IPS-20b (cell line): ENCODE measurements at regions not wholly inside any gene's neighbourhood (a gene's known extent, or its start where the extent isn't known, plus 50 kb on each side); places are given as distances from the start of the nearest gene placed in this dataset.

Source experiments
- H3K27ac ChIP-seq: one replicate; pipeline ENCODE4 v1.5.1; 2013; ENCODE audit warnings: low read length
- H3K27me3 ChIP-seq: 2 replicates; pipeline ENCODE4 v1.6.1; 2013; ENCODE audit warnings: mild to moderate bottlenecking, low read length, inconsistent platforms; ENCODE audit not compliant: insufficient read depth
- H3K36me3 ChIP-seq: 2 replicates; pipeline ENCODE4 v1.6.1; 2013; ENCODE audit warnings: low read depth, mild to moderate bottlenecking, inconsistent platforms, low read length, moderate library complexity; ENCODE audit not compliant: insufficient read depth
- H3K4me1 ChIP-seq: 2 replicates; pipeline ENCODE4 v1.6.1; 2013; ENCODE audit warnings: mild to moderate bottlenecking, control low read depth, inconsistent platforms, low read length, moderate library complexity; ENCODE audit not compliant: insufficient read depth
- H3K4me3 ChIP-seq: 2 replicates; pipeline ENCODE4 v1.5.1; 2013; ENCODE audit warnings: mild to moderate bottlenecking, low read length, inconsistent platforms
- H3K9ac ChIP-seq: 2 replicates; pipeline ENCODE4 v1.6.1; 2013; ENCODE audit warnings: low read depth, mild to moderate bottlenecking, inconsistent platforms, low read length, moderate library complexity
- H3K9me3 ChIP-seq: 2 replicates; pipeline ENCODE4 v1.6.1; 2013; ENCODE audit warnings: mild to moderate bottlenecking, low read depth, low read length, inconsistent platforms; ENCODE audit not compliant: insufficient read depth

- H3K27me3 ChIP-seq = no peaks in the 10 kb centered on the region
- no peak overlapping the region for H3K27ac ChIP-seq
- peaks cover 20% of the 10 kb centered on the region for H3K4me1 ChIP-seq
- H3K9me3 ChIP-seq = no peaks in the 10 kb centered on the region; the same call in 1 of the 2 replicates
- no peak overlapping the region for H3K4me3 ChIP-seq
- no peak overlapping the region for H3K9ac ChIP-seq
- no peaks in the 10 kb centered on the region for H3K36me3 ChIP-seq
Observed at GRCh38 chr13:79874396-79875360, 393.7 kb downstream of the NDFIP2 start.

- peaks cover 23% of the 10 kb centered on the region for H3K4me1 ChIP-seq
Observed at GRCh38 chr13:79871594-79871993, 390.6 kb downstream of the NDFIP2 start.

GRCh38 chr13:79870766-79871165 lies 389.8 kb downstream of the NDFIP2 start:
- Histone ChIP-seq H3K4me3 (no peak overlapping the region), H3K27ac (no peak overlapping the region), H3K4me1 (peaks cover 23% of the 10 kb centered on the region)

More at GRCh38 chr13:79871594-79871993, 390.6 kb downstream of the NDFIP2 start:
- Histone ChIP-seq H3K36me3 (no peaks in the 10 kb centered on the region), H3K27me3 (no peaks in the 10 kb centered on the region), H3K27ac (no peak overlapping the region), H3K4me3 (no peak overlapping the region), H3K9me3 (no peaks in the 10 kb centered on the region; the same call in 1 of the 2 replicates), H3K9ac (no peak overlapping the region)

GRCh38 chr13:79870123-79870522 lies 389.2 kb downstream of the NDFIP2 start:
- Histone ChIP-seq H3K36me3 (no peaks in the 10 kb centered on the region), H3K9me3 (no peaks in the 10 kb centered on the region), H3K4me1 (peaks cover 23% of the 10 kb centered on the region), H3K27me3 (no peaks in the 10 kb centered on the region), H3K4me3 (no peak overlapping the region), H3K27ac (peak overlapping the region; percentile 85), H3K9ac (peak overlapping the region; percentile 71; the same call in 1 of the 2 replicates)

More at GRCh38 chr13:79870766-79871165, 389.8 kb downstream of the NDFIP2 start:
- H3K9me3 ChIP-seq = no peaks in the 10 kb centered on the region
- no peaks in the 10 kb centered on the region for H3K27me3 ChIP-seq
- H3K36me3 ChIP-seq = no peaks in the 10 kb centered on the region
- no peak overlapping the region for H3K9ac ChIP-seq

GRCh38 chr13:79869326-79869725 lies 388.4 kb downstream of the NDFIP2 start:
- Histone ChIP-seq H3K9ac (peak overlapping the region; percentile 71; the same call in 1 of the 2 replicates), H3K27me3 (no peaks in the 10 kb centered on the region), H3K36me3 (no peaks in the 10 kb centered on the region), H3K4me3 (peak overlapping the region; percentile 30), H3K27ac (peak overlapping the region; percentile 85), H3K9me3 (no peaks in the 10 kb centered on the region), H3K4me1 (peaks cover 23% of the 10 kb centered on the region)

GRCh38 chr13:79867254-79867653 lies 386.3 kb downstream of the NDFIP2 start:
- Histone ChIP-seq H3K4me3 (no peak overlapping the region), H3K27me3 (no peaks in the 10 kb centered on the region), H3K9ac (no peak overlapping the region), H3K9me3 (no peaks in the 10 kb centered on the region), H3K36me3 (no peaks in the 10 kb centered on the region), H3K27ac (no peak overlapping the region), H3K4me1 (peaks cover 23% of the 10 kb centered on the region)

GRCh38 chr13:79866436-79866835 lies 385.5 kb downstream of the NDFIP2 start:
- Histone ChIP-seq H3K9ac (no peak overlapping the region), H3K9me3 (no peaks in the 10 kb centered on the region), H3K36me3 (no peaks in the 10 kb centered on the region), H3K27ac (no peak overlapping the region), H3K27me3 (no peaks in the 10 kb centered on the region), H3K4me3 (no peak overlapping the region), H3K4me1 (peaks cover 23% of the 10 kb centered on the region)

- Histone ChIP-seq H3K27me3 (no peaks in the 10 kb centered on the region), H3K4me1 (no peaks in the 10 kb centered on the region; the same call in 1 of the 2 replicates), H3K9ac (no peak overlapping the region), H3K9me3 (no peaks in the 10 kb centered on the region), H3K4me3 (no peak overlapping the region), H3K27ac (no peak overlapping the region), H3K36me3 (no peaks in the 10 kb centered on the region)
Observed at GRCh38 chr13:79862515-79862914, 381.6 kb downstream of the NDFIP2 start.

- Histone ChIP-seq H3K27ac (no peak overlapping the region), H3K9me3 (no peaks in the 10 kb centered on the region), H3K36me3 (no peaks in the 10 kb centered on the region), H3K9ac (no peak overlapping the region), H3K4me3 (no peak overlapping the region), H3K27me3 (no peaks in the 10 kb centered on the region), H3K4me1 (no peaks in the 10 kb centered on the region; the same call in 1 of the 2 replicates)
Observed at GRCh38 chr13:79861731-79862130, 380.8 kb downstream of the NDFIP2 start.

- H3K4me3 ChIP-seq = no peak overlapping the region
- H3K27me3 ChIP-seq = no peaks in the 10 kb centered on the region
- no peaks in the 10 kb centered on the region for H3K36me3 ChIP-seq
- no peaks in the 10 kb centered on the region for H3K4me1 ChIP-seq
- no peak overlapping the region for H3K9ac ChIP-seq
- H3K9me3 ChIP-seq = no peaks in the 10 kb centered on the region
- no peak overlapping the region for H3K27ac ChIP-seq
Observed at GRCh38 chr13:79860791-79861190, 379.8 kb downstream of the NDFIP2 start.

GRCh38 chr13:79859756-79860155 lies 378.8 kb downstream of the NDFIP2 start:
- no peaks in the 10 kb centered on the region for H3K36me3 ChIP-seq
- no peak overlapping the region for H3K27ac ChIP-seq
- no peak overlapping the region for H3K9ac ChIP-seq
- no peaks in the 10 kb centered on the region for H3K9me3 ChIP-seq
- no peak overlapping the region for H3K4me3 ChIP-seq
- H3K27me3 ChIP-seq = no peaks in the 10 kb centered on the region
- no peaks in the 10 kb centered on the region for H3K4me1 ChIP-seq

- Histone ChIP-seq H3K9me3 (no peaks in the 10 kb centered on the region), H3K4me3 (no peak overlapping the region), H3K9ac (no peak overlapping the region), H3K36me3 (no peaks in the 10 kb centered on the region), H3K27ac (no peak overlapping the region), H3K27me3 (no peaks in the 10 kb centered on the region), H3K4me1 (peaks cover 2% of the 10 kb centered on the region)
Observed at GRCh38 chr13:79853251-79853650, 372.3 kb downstream of the NDFIP2 start.
